Small intestine (tissue), 7 donors: ENCODE measurements at regions not wholly inside any gene's neighbourhood (a gene's known extent, or its start where the extent isn't known, plus 50 kb on each side); places are given as distances from the start of the nearest gene placed in this dataset.
A peak's percentile ranks its signal among the peaks of the same experiment; 100 is the strongest.

Experiments
- DNase-seq, 2 donors: peaks; one replicate each; pipeline versions ENCODE4 v3.0.0 to v3.0.0-alpha.2; 2013
- FAIRE-seq: peaks from 2 replicates; lab custom pipeline; 2012; peaks lifted over from hg19 to GRCh38; lab: Jason Lieb, UNC
- H3K27ac ChIP-seq, 3 donors: one replicate each; pipeline ENCODE4 v1.5.1; 2013; ENCODE audit warnings: low read length in 2 of 3, mild to moderate bottlenecking in 2 of 3, control low read depth in 1 of 3, inconsistent platforms in 1 of 3, low read depth in 1 of 3, moderate library complexity in 1 of 3
- H3K27me3 ChIP-seq, 3 donors: one replicate each; pipeline ENCODE4 v1.6.1; 2013; ENCODE audit warnings: low read length in 3 of 3, inconsistent platforms in 1 of 3; ENCODE audit not compliant: control insufficient read depth in 3 of 3, insufficient read depth in 3 of 3
- H3K36me3 ChIP-seq, 3 donors: one replicate each; pipeline ENCODE4 v1.6.1; 2013; ENCODE audit warnings: low read length in 3 of 3, inconsistent platforms in 1 of 3, low read depth in 1 of 3, mild to moderate bottlenecking in 1 of 3, moderate library complexity in 1 of 3; ENCODE audit not compliant: control insufficient read depth in 3 of 3, insufficient read depth in 2 of 3
- H3K4me1 ChIP-seq, 3 donors: one replicate each; pipeline ENCODE4 v1.6.1; 2013; ENCODE audit warnings: low read length in 2 of 3, inconsistent platforms in 1 of 3, low read depth in 1 of 3, mild to moderate bottlenecking in 1 of 3, moderate library complexity in 1 of 3; ENCODE audit not compliant: control insufficient read depth in 3 of 3, insufficient read depth in 2 of 3
- H3K4me3 ChIP-seq, 3 donors: one replicate each; pipeline ENCODE4 v1.5.1; 2013; ENCODE audit warnings: low read length in 3 of 3, control low read depth in 1 of 3, inconsistent platforms in 1 of 3, low read depth in 1 of 3, mild to moderate bottlenecking in 1 of 3, moderate library complexity in 1 of 3
- H3K9me3 ChIP-seq, 2 donors: one replicate each; pipeline ENCODE4 v1.6.1; 2013; ENCODE audit warnings: low read depth in 1 of 2, low read length in 1 of 2; ENCODE audit not compliant: control insufficient read depth in 2 of 2, insufficient read depth in 1 of 2
- WGBS, 3 donors: extraction: QIAGEN DNeasy Blood & Tissue Kit; methylation state at CpG; one replicate each; pipeline ENCODE4 v1.1.7; 2013; 5-methylcytosine and 5-hydroxymethylcytosine counted together
- donor health status: healthy with polysubstance abuse.
- donor health status: control.
- donor health status: control.
- donor health status: Bipolar disorder and iron deficiency.
- donor health status: healthy.

DNA sequence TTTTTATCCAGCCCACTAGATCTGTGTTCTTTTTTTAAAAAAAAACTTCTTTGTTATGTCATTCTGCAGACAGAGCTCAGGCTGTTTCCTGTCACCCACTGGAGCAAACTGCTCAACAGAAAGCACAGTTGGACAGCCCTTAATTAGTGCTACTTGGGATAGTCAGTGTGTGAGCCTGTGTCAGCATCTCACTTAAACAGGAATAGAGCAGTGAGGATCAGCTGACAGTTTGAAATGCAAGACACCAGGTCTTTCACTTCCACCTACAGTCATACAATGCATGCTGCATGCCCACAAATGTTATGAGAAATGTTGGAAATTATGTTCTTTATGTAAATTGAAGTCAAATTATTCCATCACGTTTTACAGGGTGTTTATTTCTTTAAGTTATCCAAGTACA, 174.9 kb downstream of the NR4A2 start:
- Histone ChIP-seq H3K36me3 (no peaks in the 10 kb centered on the region), H3K27me3 (no peaks in the 10 kb centered on the region), H3K4me1 (no peaks in the 10 kb centered on the region), H3K4me3 (no peak overlapping the region), H3K27ac (no peak overlapping the region), H3K9me3 (no peaks in the 10 kb centered on the region)
- DNase-seq (no peak), FAIRE-seq (no peak)
- 31 to 58% (median 56%) methylated on average over 1 of the region's 1 CpG for WGBS, 3 donors

DNA sequence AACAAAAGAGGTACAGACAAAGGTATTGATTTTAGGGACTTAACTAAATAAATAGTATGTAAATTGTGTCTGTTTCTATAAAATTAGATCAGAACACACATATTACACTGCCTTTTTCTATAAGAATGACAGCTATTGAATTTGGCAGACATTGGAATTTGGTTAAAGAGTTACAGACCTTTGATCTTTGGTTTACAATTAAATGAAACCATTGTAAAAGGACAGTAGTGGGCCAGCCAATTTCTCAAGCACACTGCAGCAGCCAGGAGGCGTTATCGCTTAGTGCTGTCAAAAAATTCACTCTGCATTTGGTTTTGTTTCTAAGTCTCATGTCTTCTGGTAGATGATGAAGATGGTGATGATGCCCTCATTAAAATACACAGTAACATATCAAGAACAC, 175.9 kb downstream of the NR4A2 start:
- Histone ChIP-seq H3K9me3 (no peaks in the 10 kb centered on the region), H3K36me3 (no peaks in the 10 kb centered on the region), H3K27me3 (no peaks in the 10 kb centered on the region), H3K27ac (no peak overlapping the region), H3K4me3 (no peak overlapping the region), H3K4me1 (no peaks in the 10 kb centered on the region)
- WGBS, 3 donors, result 49 to 59% (median 49%) methylated on average over 2 of the region's 2 CpGs
- FAIRE-seq, result no peak
- DNase-seq, result peak in 1 of 2 donors; percentile 7

DNA sequence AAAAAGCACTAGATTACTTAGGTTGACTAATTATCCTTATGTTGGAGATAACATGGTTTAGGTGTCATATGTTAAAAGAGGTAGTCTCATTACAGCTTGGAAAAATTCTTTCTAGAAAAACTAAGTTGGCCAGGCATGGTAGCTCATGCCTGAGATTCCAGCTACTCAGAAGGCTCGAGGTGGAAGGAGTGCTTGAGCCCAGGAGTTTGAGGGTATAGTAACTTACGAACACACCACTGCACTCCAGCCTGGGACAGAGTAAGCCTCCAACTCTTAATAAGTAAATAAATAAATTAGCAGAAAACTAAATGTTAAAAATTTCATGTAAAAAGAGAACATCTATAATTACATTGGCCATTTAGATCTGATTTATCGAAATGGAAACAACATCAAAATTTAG, 177.2 kb downstream of the NR4A2 start:
- Histone ChIP-seq H3K27ac (no peak overlapping the region), H3K4me3 (no peak overlapping the region), H3K36me3 (no peaks in the 10 kb centered on the region), H3K27me3 (no peaks in the 10 kb centered on the region), H3K4me1 (no peaks in the 10 kb centered on the region), H3K9me3 (no peaks in the 10 kb centered on the region)
- DNase-seq (no peak), FAIRE-seq (no peak)
- 88 to 94% (median 88%) methylated on average over 3 of the region's 3 CpGs for WGBS, 3 donors

DNA sequence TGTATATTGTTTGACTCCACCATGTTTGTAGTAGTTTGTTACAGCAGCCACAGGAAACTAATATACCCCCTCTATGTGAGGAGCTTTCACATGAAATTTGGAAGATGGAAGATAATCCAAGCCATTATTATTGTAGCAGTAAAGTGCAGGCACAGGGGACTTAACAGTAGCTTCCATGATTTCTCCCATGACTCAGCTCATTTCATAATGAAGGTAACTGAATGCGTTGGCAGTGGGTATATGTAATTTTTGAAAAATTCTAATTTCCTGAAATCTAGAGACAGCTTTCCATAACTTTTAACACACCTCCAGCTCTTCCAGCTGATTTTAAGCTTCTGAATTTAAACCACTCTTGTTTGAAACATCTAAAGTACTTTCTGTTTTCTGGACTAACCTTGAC, 181.2 kb downstream of the NR4A2 start:
- Histone ChIP-seq H3K4me3 (no peak overlapping the region), H3K36me3 (no peaks in the 10 kb centered on the region), H3K4me1 (no peaks in the 10 kb centered on the region), H3K9me3 (no peaks in the 10 kb centered on the region), H3K27ac (no peak overlapping the region), H3K27me3 (no peaks in the 10 kb centered on the region)
- no peak for DNase-seq
- 87 to 100% (median 95%) methylated on average over 1 of the region's 1 CpG for WGBS, 3 donors
- no peak for FAIRE-seq

DNA sequence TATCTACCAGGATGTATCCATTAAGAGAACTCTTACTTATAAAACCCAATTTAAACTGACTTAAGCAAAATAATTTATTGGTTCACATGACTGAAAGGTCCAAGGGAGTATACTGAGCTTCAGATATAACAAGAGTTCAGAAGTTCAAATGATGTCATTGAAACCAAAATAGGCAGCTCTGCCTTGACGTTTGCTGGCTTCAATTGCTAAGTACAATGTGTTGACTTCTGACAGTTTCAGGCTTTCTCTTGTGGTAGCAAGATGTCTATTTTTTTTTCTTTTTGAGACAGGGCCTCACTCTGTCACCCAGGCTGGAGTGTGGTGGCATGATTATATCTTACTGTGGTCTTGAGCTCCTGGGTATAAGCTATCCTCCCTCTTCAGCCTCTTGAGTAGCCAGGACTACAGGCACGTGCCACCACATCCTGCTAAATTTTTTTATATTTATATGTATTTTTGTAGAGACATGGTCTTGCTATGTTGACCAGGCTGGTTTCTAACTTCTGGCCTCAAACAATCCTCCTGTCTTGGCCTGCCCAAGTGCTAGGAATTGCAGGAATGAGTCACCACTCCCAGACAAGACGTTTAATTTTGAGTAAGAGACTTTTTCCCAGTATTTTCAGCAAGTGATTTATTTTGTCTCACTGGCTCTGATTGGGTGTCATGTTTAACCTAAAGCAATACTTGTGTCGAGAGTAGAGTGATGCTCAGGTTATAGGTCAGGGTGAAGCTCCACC, 184.8 kb downstream of the NR4A2 start:
- FAIRE-seq (no peak), DNase-seq (peak; percentile 16 to 20)
- no peaks in the 10 kb centered on the region for H3K27me3 ChIP-seq
- H3K27ac ChIP-seq, result no peak overlapping the region
- no peaks in the 10 kb centered on the region for H3K4me1 ChIP-seq
- 47 to 54% (median 50%) methylated on average over 4 of the region's 4 CpGs for WGBS, 3 donors
- no peaks in the 10 kb centered on the region for H3K9me3 ChIP-seq
- no peaks in the 10 kb centered on the region for H3K36me3 ChIP-seq
- no peak overlapping the region for H3K4me3 ChIP-seq

DNA sequence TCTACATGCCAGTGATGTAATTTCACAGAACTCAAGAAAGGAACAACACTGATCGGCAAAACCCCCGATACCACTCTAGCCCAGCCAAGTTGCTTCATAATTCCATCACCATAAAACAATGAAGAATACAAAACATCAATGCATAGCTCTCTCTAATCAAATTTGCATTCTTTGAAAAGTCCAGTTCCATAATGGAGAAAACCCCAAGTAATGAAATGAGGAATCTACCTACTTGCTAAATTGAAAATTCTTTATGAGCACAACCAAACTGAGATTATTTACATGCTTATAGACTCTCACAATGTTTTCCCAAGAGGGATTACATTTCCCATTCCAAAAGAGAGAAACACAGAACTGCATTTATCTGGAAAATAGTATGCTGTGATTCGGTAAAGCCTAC, 186.5 kb downstream of the NR4A2 start:
- Histone ChIP-seq H3K27ac (no peak overlapping the region), H3K4me1 (no peaks in the 10 kb centered on the region), H3K4me3 (no peak overlapping the region), H3K36me3 (no peaks in the 10 kb centered on the region), H3K9me3 (no peaks in the 10 kb centered on the region), H3K27me3 (no peaks in the 10 kb centered on the region)
- 83 to 94% (median 92%) methylated on average over 3 of the region's 3 CpGs for WGBS, 3 donors
- DNase-seq, result no peak
- FAIRE-seq, result no peak

DNA sequence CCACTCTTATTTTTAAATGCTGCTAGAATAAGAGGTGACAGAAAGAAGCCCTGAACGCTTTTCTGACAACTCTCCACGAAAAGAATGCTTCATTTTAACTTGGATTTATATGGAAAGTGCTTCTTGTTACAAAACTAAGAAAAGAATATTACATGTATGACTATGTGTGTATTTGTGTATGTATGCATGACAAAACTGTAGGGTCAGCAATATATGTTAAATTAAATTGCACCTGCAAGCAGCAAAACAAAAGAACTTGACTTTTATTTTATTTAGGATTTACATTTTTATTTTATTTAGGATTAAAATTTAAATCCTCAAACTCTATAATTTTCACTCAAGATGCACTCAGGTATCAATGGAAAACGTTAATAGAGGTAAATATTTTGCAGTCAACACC, 187.1 kb downstream of the NR4A2 start:
- FAIRE-seq (no peak), DNase-seq (no peak)
- Histone ChIP-seq H3K27ac (no peak overlapping the region), H3K4me3 (no peak overlapping the region), H3K27me3 (no peaks in the 10 kb centered on the region), H3K36me3 (no peaks in the 10 kb centered on the region), H3K9me3 (no peaks in the 10 kb centered on the region), H3K4me1 (no peaks in the 10 kb centered on the region)
- 65 to 70% (median 68%) methylated on average over 3 of the region's 3 CpGs for WGBS, 3 donors

DNA sequence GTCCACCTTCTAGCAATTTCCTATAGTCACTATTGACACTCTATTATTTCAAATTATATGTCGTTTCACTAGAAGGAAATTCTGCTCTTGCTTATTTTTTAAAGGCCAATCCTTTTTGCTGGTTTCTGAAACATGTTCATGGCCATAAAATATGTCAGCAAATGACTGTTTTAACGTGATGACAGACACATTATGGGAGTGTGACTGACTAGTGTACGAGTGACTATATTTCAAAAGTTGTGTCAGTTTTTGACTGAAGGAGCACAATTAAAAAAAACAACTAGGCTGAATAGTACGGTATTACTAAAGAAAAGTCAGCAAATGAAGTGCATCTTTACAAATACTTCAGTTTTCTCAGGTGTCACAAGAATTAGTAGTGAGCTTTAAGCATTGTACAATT, 196.0 kb downstream of the NR4A2 start:
- Histone ChIP-seq H3K9me3 (no peaks in the 10 kb centered on the region), H3K36me3 (no peaks in the 10 kb centered on the region), H3K27me3 (no peaks in the 10 kb centered on the region), H3K27ac (no peak overlapping the region), H3K4me3 (no peak overlapping the region), H3K4me1 (no peaks in the 10 kb centered on the region)
- DNase-seq, result no peak
- FAIRE-seq, result no peak
- WGBS, 3 donors, result 70 to 74% (median 72%) methylated on average over 4 of the region's 4 CpGs

DNA sequence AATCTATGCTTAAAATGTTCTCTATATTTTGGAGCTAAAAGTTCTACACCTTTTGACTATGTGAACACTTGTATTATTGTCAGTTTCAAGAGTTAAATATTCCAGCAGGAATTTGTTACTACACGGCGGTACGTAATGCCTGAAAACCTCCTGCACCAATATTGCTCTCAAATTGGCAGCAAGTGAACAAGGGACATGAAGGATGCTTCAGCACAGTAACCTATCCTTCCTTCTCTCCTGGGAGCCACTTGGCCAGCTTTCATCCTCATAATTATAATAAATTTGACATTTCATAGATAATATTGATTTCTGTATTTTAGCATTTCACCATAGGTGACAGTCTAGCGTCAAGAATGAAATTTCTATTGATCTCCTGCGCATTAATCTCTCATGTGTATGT, 197.6 kb downstream of the NR4A2 start:
- DNase-seq (no peak), FAIRE-seq (no peak)
- Histone ChIP-seq H3K27ac (no peak overlapping the region), H3K4me3 (no peak overlapping the region), H3K36me3 (no peaks in the 10 kb centered on the region), H3K9me3 (no peaks in the 10 kb centered on the region), H3K27me3 (no peaks in the 10 kb centered on the region), H3K4me1 (no peaks in the 10 kb centered on the region)
- WGBS, 3 donors, result 91 to 95% (median 91%) methylated on average over 5 of the region's 5 CpGs
